Skeletal muscle tissue (tissue), 3 donors: ENCODE measurements at regions not wholly inside any gene's neighbourhood (a gene's known extent, or its start where the extent isn't known, plus 50 kb on each side); places are given as distances from the start of the nearest gene placed in this dataset.
"Not testable (repeated sequence)": the region's sequence is repeated elsewhere in the genome, so short reads cannot be mapped to it uniquely, and the experiment has no call there.

ENCODE experiments used
- H3K27ac ChIP-seq: one replicate; pipeline ENCODE4 v1.7.0; 2013; ENCODE audit warnings: mild to moderate bottlenecking, low read depth, low read length, inconsistent platforms
- H3K27me3 ChIP-seq, 3 donors: one replicate each; pipeline ENCODE4 v1.7.0; 2013; ENCODE audit warnings: low read length in 3 of 3; ENCODE audit not compliant: control insufficient read depth in 3 of 3, insufficient read depth in 3 of 3
- H3K36me3 ChIP-seq, 3 donors: one replicate each; pipeline ENCODE4 v1.7.0; 2013; ENCODE audit warnings: low read length in 3 of 3; ENCODE audit not compliant: control insufficient read depth in 3 of 3, insufficient read depth in 3 of 3
- H3K4me1 ChIP-seq, 3 donors: one replicate each; pipeline ENCODE4 v1.7.0; 2013; ENCODE audit warnings: low read length in 3 of 3, mild to moderate bottlenecking in 3 of 3; ENCODE audit not compliant: control insufficient read depth in 3 of 3, insufficient read depth in 3 of 3
- H3K4me3 ChIP-seq, 3 donors: one replicate each; pipeline ENCODE4 v1.7.0; 2013; ENCODE audit warnings: low read length in 3 of 3
- H3K9ac ChIP-seq, 3 donors: one replicate each; pipeline ENCODE4 v1.7.0; 2013; ENCODE audit warnings: low read length in 3 of 3, mild to moderate bottlenecking in 3 of 3, moderate library complexity in 2 of 3, low read depth in 1 of 3
- H3K9me3 ChIP-seq, 3 donors: one replicate each; pipeline ENCODE4 v1.7.0; 2013; ENCODE audit warnings: low read length in 3 of 3; ENCODE audit not compliant: control insufficient read depth in 3 of 3
- donor health status: Osteomylitis.

DNA sequence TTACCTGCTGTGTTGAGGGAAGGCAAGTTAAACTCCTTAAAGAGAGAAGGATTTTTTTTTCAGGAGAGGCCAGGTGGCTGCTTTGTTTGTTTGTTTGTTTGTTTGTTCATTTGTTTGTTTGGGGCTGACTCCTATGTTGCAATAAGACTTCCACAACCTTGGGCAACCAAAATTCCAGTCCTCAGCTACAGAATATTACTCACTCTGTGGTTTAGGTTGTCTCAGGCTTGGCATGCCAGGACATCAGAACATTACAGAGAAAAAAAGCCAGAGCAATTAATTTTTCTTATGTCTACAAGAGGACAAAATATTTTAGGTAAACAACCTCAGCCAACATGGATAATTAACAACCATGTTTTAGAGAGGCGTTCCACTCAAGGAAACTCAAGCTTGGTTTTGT lies 156.7 kb upstream of the ATP11B start:
- Histone ChIP-seq H3K36me3 (no peaks in the 10 kb centered on the region), H3K27ac (no peak overlapping the region), H3K9me3 (no peaks in the 10 kb centered on the region), H3K4me1 (no peaks in the 10 kb centered on the region), H3K9ac (no peak overlapping the region), H3K4me3 (no peak overlapping the region), H3K27me3 (peaks cover 0 to 3% (median 3%) of the 10 kb centered on the region in 3 donors)

DNA sequence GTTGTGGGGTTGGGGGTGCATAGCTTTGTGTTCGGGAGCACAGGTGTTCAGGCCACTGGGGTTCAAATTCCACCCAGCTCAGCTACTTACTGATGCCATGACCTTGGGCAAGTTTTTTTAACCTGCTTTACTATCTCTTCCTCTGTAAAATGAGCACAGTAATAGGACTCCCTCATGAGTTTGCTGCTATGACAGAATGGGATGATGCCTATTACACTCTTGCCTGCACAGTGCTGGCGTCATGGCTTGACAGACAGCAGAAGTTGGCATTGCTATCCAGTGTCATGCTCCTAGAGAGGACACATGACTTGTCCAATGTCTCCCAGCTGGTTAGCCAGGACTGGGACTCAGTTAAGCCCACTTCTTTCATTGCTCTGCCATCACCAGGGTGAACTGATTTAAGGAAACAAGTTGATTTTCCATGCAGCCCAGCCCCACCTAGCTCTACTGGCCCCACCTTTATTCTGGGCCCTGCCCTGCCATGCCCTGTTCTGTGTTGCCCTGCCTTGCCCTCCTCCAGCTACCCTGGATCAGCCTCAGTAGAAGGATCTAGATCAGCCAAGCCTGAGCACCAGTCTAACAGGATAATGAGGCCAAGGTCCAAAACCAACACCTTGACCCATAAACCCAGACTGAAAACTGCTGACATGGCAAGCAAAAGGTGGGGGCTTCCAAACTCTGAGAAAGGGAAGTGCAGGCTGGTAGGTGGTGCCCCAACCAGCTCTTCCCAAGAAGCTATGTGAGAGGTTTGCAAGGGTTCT lies 155.8 kb upstream of the ATP11B start:
- Histone ChIP-seq H3K27me3 (peaks cover 0 to 3% (median 3%) of the 10 kb centered on the region in 3 donors), H3K27ac (no peak overlapping the region), H3K4me1 (no peaks in the 10 kb centered on the region), H3K36me3 (no peaks in the 10 kb centered on the region), H3K9me3 (no peaks in the 10 kb centered on the region), H3K9ac (no peak overlapping the region), H3K4me3 (no peak overlapping the region)

DNA sequence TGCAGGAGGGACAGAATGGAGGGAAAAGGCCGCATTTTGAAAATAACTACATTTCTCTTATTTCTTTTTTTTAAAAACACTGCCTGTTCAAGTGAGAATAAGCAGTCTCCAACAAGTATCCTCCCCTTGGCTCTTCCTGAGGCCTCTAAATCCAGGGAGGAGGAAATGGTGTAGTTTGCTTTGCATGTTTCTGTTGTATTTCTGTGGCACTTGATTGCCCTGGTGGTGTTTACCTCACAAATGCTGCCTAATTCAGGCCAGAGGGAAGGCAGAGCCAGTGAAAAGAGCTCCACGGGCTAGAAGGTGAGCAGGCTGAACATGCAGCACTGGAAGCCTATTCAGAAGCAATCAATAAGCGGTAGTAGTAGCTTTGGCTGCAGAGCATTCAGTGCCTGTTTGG lies 149.3 kb upstream of the ATP11B start:
- no peaks in the 10 kb centered on the region for H3K36me3 ChIP-seq
- H3K4me1 ChIP-seq = no peaks in the 10 kb centered on the region
- no peak overlapping the region for H3K27ac ChIP-seq
- H3K9ac ChIP-seq = no peak overlapping the region
- no peak overlapping the region for H3K4me3 ChIP-seq
- H3K9me3 ChIP-seq = no peaks in the 10 kb centered on the region
- no peaks in the 10 kb centered on the region for H3K27me3 ChIP-seq

DNA sequence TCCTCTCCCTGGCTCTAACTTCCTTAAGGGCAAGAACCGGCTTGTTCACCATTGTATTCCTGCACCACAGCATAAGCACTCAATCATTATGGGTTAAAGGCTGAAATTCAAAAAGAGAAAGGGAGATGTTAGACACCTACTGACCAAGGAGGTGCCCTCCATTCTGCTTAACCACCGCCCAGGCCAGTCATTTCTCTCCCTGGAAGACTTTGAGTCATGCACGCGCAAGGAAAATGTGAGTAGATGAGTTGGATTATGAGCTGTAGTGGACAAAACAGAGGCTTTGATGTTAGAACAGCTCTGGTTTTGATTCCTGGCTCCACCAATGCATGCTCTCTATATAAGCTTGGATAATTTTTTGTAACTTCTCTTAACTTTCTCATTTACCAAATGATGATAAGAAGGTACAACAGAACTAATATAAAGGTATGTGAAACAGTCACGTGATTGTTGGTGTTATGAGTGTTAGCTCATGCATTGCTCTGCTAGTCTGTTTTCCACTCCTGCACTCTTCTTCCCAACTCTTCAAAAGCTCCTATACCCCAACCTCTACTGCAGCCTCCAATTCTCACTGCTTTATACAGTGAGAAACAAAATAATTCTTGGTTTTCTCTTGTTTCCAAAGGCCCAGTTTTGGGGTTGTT lies 148.4 kb upstream of the ATP11B start:
- Histone ChIP-seq H3K9ac (no peak overlapping the region), H3K27me3 (no peaks in the 10 kb centered on the region), H3K4me1 (no peaks in the 10 kb centered on the region), H3K27ac (no peak overlapping the region), H3K9me3 (no peaks in the 10 kb centered on the region), H3K36me3 (no peaks in the 10 kb centered on the region), H3K4me3 (no peak overlapping the region)

DNA sequence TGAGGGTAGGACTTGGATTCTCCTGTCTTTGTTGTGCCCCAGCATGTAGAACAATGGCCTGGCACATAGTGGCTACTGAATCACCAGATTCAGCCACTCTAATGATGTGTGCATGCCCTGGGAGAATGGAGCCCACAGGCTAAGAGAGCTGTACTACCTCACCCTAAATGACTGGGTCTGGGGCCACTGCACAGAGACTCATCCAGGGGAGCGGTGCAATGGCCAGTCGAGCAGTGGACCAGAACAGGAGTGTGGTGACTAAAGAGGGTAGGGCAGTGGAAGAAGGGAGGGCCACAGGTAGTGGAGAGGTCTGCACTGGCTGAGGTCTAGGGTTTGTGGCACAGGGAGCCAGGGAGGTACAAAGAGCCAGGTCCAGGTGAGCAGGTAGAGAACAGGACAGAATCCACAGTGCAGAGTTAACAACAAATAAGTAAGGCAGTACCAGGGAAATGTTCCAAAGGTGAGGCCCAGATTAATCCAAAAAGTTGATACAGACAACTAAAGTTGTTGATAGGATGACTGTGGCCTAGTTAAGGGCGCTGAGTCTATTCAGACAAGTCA lies 142.7 kb upstream of the ATP11B start:
- no peaks in the 10 kb centered on the region for H3K9me3 ChIP-seq
- H3K4me3 ChIP-seq = no peak overlapping the region
- no peaks in the 10 kb centered on the region for H3K4me1 ChIP-seq
- H3K27ac ChIP-seq = no peak overlapping the region
- H3K9ac ChIP-seq = no peak overlapping the region
- no peaks in the 10 kb centered on the region for H3K36me3 ChIP-seq
- H3K27me3 ChIP-seq = no peaks in the 10 kb centered on the region

DNA sequence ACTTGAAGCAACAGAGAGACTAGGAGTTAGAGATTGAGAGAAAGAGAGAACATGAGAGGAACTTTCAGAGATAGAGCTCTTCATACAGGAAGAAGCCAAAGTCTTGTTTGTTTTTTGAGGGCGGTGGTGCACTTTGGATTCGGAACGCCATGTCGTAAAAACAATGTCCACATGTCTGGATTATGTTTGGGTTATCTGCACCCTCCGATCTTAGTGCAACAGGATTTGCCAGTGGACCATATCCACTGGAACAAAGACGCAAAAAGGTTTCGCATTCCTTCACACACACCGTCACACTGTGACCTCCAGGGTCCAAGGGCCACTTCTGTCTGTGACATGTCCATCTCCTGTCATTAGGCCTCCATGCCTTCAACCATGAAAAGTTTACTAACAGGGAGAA lies 141.8 kb upstream of the ATP11B start:
- Histone ChIP-seq H3K9ac (no peak overlapping the region), H3K27ac (no peak overlapping the region), H3K36me3 (no peaks in the 10 kb centered on the region), H3K4me3 (no peak overlapping the region), H3K27me3 (no peaks in the 10 kb centered on the region), H3K9me3 (no peaks in the 10 kb centered on the region), H3K4me1 (no peaks in the 10 kb centered on the region)

DNA sequence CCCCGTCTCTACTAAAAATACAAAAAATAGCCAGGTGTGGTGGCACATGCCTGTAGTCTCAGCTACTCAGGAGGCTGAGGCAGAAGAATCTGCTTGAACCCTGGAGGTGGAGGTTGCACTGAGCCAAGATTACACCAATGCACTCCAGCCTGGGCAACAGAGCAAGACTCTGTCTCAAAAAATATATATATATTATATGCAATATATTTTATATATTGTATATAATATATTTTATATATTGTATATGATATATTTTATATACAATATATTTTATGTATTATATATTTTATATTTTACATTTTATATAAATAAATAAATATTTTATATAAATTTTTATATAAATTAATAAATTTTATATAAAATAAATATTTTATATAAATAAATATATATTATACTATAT lies 140.2 kb upstream of the ATP11B start:
- not testable (repeated sequence) for H3K27ac ChIP-seq, H3K9ac ChIP-seq, H3K36me3 ChIP-seq, H3K4me3 ChIP-seq, H3K9me3 ChIP-seq, H3K27me3 ChIP-seq, H3K4me1 ChIP-seq

DNA sequence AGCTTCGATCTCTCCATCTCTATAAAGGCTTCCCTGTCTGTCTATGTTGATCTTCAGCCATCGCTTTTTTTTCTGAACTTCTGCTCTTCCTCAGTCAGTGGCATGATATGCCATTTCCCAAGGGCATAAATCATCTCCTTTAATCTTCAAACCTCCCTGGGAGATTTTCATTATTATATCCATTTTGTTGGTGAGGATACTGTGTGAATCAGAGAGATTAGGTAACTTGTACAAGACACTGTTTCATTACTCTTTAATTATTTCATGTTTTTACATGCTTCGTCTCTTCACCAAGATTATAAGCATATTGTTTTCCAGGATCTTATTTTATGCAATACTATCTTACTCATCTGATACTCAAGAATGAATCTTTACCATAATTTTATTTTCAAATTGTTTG lies 124.8 kb upstream of the ATP11B start:
- Histone ChIP-seq H3K9ac (no peak overlapping the region), H3K9me3 (no peaks in the 10 kb centered on the region), H3K4me3 (no peak overlapping the region), H3K27me3 (peaks cover 0 to 7% (median 2%) of the 10 kb centered on the region in 3 donors), H3K36me3 (no peaks in the 10 kb centered on the region), H3K4me1 (no peaks in the 10 kb centered on the region), H3K27ac (no peak overlapping the region)

DNA sequence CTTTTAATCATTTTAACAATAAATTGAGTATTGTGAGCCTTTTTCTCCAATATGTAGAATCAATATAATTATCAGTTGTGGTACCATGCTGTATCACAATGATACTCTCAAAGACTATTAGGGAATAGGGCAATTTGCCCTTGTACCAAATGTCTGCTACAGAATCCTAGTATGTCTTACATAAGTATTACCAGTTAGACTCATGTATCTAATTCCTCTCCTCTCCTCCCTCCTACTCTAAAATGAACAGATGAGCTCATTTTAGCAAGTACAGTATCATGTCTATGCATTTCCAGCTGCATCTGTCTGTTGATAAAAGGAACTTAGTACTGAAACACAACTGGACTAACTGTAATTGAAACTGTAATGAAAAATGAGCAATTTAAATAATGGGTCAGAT lies 124.3 kb upstream of the ATP11B start:
- no peaks in the 10 kb centered on the region for H3K4me1 ChIP-seq
- H3K4me3 ChIP-seq = no peak overlapping the region
- H3K27me3 ChIP-seq = peaks cover 0 to 7% (median 2%) of the 10 kb centered on the region in 3 donors
- H3K9me3 ChIP-seq = no peaks in the 10 kb centered on the region
- no peak overlapping the region for H3K27ac ChIP-seq
- no peak overlapping the region for H3K9ac ChIP-seq
- no peaks in the 10 kb centered on the region for H3K36me3 ChIP-seq

DNA sequence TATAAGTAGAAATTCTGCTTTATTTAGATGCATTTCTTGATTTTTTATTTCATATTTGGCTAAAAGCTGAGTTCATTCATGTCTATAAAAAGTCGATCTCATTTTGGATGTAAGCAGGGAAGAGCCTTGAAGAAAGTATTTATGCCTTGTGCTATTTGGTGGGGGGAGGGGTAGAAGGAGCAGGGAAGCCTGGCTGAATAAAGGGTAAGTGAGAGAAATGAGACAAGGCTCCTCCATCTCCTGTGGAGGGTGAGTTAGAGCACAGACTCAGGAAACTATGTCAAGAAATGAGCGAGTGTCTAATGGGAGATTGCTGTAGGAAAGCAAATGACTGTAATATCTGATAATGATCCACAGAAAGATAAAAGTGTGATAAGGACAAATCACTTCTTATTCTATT lies 121.8 kb upstream of the ATP11B start:
- H3K27me3 ChIP-seq = peaks cover 0 to 14% (median 2%) of the 10 kb centered on the region in 3 donors
- no peaks in the 10 kb centered on the region for H3K4me1 ChIP-seq
- no peak overlapping the region for H3K27ac ChIP-seq
- no peaks in the 10 kb centered on the region for H3K36me3 ChIP-seq
- H3K9me3 ChIP-seq = no peaks in the 10 kb centered on the region
- no peak overlapping the region for H3K9ac ChIP-seq
- H3K4me3 ChIP-seq = no peak overlapping the region
